PFSK-1 (cell line): ENCODE measurements at regions not wholly inside any gene's neighbourhood (a gene's known extent, or its start where the extent isn't known, plus 50 kb on each side); places are given as distances from the start of the nearest gene placed in this dataset.

Experiments used
- FOXP2 ChIP-seq: optimal IDR thresholded peaks from 2 replicates; pipeline ENCODE3; 2011; ENCODE audit warnings: borderline replicate concordance, control low read depth, inconsistent platforms; ENCODE audit not compliant: insufficient read depth; ENCODE audit errors: extremely low read length, extremely low read depth
- POLR2AphosphoS5 ChIP-seq: IDR thresholded peaks from 2 replicates; pipeline ENCODE4 v1.6.1; 2012; ENCODE audit warnings: low read depth, mild to moderate bottlenecking, control low read depth, low read length, moderate library complexity
- REST ChIP-seq, 2 experiments: IDR thresholded peaks; 2 replicates each; pipeline versions ENCODE4 v1.6.1 to v1.8.0; 2011 to 2012; ENCODE audit warnings: low read depth in 2 of 2, low read length in 2 of 2, control low read depth in 1 of 2, inconsistent platforms in 1 of 2, mild to moderate bottlenecking in 1 of 2, moderate library complexity in 1 of 2; ENCODE audit not compliant: insufficient read depth in 1 of 2
- SIN3A ChIP-seq: IDR thresholded peaks from 2 replicates; pipeline ENCODE4 v1.6.1; 2012; ENCODE audit warnings: mild to moderate bottlenecking, low read length, moderate library complexity, borderline replicate concordance; ENCODE audit not compliant: insufficient read depth
- TAF1 ChIP-seq: IDR thresholded peaks from 2 replicates; pipeline ENCODE4 v1.6.1; 2012; ENCODE audit warnings: low read length, control low read depth, borderline replicate concordance; ENCODE audit not compliant: insufficient read depth

GRCh38 chr2:173753441-173753840, 211.7 kb downstream of the SP3 start:
- TF ChIP-seq FOXP2, result no peak
- TF ChIP-seq SIN3A, result no peak
- no peak for TF ChIP-seq REST (IDR thresholded peaks at IDR 0.05; ENCODE audit: insufficient read depth in 1 of 2, low read depth in 2 of 2, low read length in 2 of 2)
- TF ChIP-seq POLR2AphosphoS5, result no peak
- no peak for TF ChIP-seq TAF1

GRCh38 chr2:173754165-173754564, 211.0 kb downstream of the SP3 start:
- TF ChIP-seq TAF1 (no peak), POLR2AphosphoS5 (no peak), REST (IDR thresholded peaks at IDR 0.05; ENCODE audit: insufficient read depth in 1 of 2, low read depth in 2 of 2, low read length in 2 of 2) (no peak)

- no peak for TF ChIP-seq REST (IDR thresholded peaks at IDR 0.05; ENCODE audit: insufficient read depth in 1 of 2, low read depth in 2 of 2, low read length in 2 of 2)
- no peak for TF ChIP-seq POLR2AphosphoS5
- no peak for TF ChIP-seq SIN3A
- TF ChIP-seq FOXP2, result no peak
- no peak for TF ChIP-seq TAF1
These were observed 210.3 kb downstream of the SP3 start for GRCh38 chr2:173754837-173755236.

- TF ChIP-seq TAF1 (no peak), POLR2AphosphoS5 (no peak), SIN3A (no peak), FOXP2 (no peak), REST (IDR thresholded peaks at IDR 0.05; ENCODE audit: insufficient read depth in 1 of 2, low read depth in 2 of 2, low read length in 2 of 2) (no peak)
These were observed 209.4 kb downstream of the SP3 start for GRCh38 chr2:173755798-173756197.

- TF ChIP-seq REST (IDR thresholded peaks at IDR 0.05; ENCODE audit: insufficient read depth in 1 of 2, low read depth in 2 of 2, low read length in 2 of 2) (no peak), TAF1 (no peak), FOXP2 (no peak), POLR2AphosphoS5 (no peak), SIN3A (no peak)
These were observed 205.2 kb downstream of the SP3 start for GRCh38 chr2:173759959-173760358.
